Lower lobe of right lung (tissue), 2 donors: ENCODE measurements at regions not wholly inside any gene's neighbourhood (a gene's known extent, or its start where the extent isn't known, plus 50 kb on each side); places are given as distances from the start of the nearest gene placed in this dataset.
"Not testable (repeated sequence)": the region's sequence is repeated elsewhere in the genome, so short reads cannot be mapped to it uniquely, and the experiment has no call there.

ENCODE experiments used
- ATAC-seq, 2 donors: fragments of 200-7000 bp; cut with Tn5 transposase; one replicate each; pipeline ENCODE4 v1.9.1; 2020 to 2022; ENCODE audit warnings: mild to moderate bottlenecking in 2 of 2, moderate library complexity in 2 of 2
- DNase-seq: peaks from one replicate; pipeline ENCODE4 v3.0.0-alpha.2; 2020
- H3K27ac ChIP-seq: fragments of 200-600 bp; one replicate; pipeline ENCODE4 v1.8.0; 2022
- H3K27me3 ChIP-seq: fragments of 200-600 bp; one replicate; pipeline ENCODE4 v1.8.0; 2022; ENCODE audit warnings: low read depth
- H3K36me3 ChIP-seq: fragments of 200-600 bp; one replicate; pipeline ENCODE4 v1.8.0; 2022; ENCODE audit warnings: mild to moderate bottlenecking
- H3K4me1 ChIP-seq: fragments of 200-600 bp; one replicate; pipeline ENCODE4 v1.8.0; 2022
- H3K4me3 ChIP-seq: fragments of 200-600 bp; one replicate; pipeline ENCODE4 v1.8.0; 2022; ENCODE audit warnings: mild to moderate bottlenecking
- H3K9me3 ChIP-seq: fragments of 200-600 bp; one replicate; pipeline ENCODE4 v1.8.0; 2022
- intact Hi-C: fragments of 100-400 bp; cut with DNase I; formaldehyde crosslinking; loops from one replicate; pipeline ENCODE4 v1.11.0; 2022
- TF ChIP-seq, protein P1 (sequence below): fragments of 200-600 bp; IDR thresholded peaks from one replicate; pipeline ENCODE4 v1.8.0; 2022; ENCODE audit warnings: antibody characterized with exemption, mild to moderate bottlenecking
- donor health status: DM: no; HTN: yes; CAD: no; lungs with severe emphysema.

DNA sequence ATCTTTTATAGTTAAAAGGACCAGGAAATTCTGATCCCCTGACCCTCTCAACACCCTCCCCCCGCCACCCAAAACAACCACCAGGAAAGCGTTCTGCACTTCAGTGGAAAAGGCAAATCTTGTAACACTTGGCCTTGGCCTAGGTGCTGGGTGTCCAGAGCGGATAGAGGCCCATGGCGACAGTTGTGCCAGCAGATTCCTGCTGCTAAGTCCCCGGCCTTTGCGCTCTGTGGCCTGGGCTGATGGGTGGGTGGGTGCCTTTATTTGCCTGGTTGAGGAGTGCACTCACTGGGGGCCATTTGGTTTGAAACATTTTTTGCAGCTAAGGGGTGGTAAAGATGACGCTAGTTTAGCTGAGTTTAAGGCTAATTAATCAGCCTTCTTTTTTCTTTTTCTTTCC is 127.9 kb upstream of the ERRFI1 start:
- Histone ChIP-seq H3K27ac (no peak overlapping the region), H3K27me3 (no peaks in the 10 kb centered on the region), H3K4me1 (peaks cover 10% of the 10 kb centered on the region), H3K4me3 (no peak overlapping the region), H3K36me3 (no peaks in the 10 kb centered on the region), H3K9me3 (no peaks in the 10 kb centered on the region)
- ATAC-seq: no peak
- no peak for DNase-seq
- TF ChIP-seq, protein P1, sequence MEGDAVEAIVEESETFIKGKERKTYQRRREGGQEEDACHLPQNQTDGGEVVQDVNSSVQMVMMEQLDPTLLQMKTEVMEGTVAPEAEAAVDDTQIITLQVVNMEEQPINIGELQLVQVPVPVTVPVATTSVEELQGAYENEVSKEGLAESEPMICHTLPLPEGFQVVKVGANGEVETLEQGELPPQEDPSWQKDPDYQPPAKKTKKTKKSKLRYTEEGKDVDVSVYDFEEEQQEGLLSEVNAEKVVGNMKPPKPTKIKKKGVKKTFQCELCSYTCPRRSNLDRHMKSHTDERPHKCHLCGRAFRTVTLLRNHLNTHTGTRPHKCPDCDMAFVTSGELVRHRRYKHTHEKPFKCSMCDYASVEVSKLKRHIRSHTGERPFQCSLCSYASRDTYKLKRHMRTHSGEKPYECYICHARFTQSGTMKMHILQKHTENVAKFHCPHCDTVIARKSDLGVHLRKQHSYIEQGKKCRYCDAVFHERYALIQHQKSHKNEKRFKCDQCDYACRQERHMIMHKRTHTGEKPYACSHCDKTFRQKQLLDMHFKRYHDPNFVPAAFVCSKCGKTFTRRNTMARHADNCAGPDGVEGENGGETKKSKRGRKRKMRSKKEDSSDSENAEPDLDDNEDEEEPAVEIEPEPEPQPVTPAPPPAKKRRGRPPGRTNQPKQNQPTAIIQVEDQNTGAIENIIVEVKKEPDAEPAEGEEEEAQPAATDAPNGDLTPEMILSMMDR: no peak
- intact Hi-C loops: no loop called here

- no peak overlapping the region for H3K4me3 ChIP-seq
- ATAC-seq (peak; percentile 39 to 44), DNase-seq (peak; percentile 8)
Observed at GRCh38 chr1:8152731-8153702, 126.9 kb upstream of the ERRFI1 start.

DNA sequence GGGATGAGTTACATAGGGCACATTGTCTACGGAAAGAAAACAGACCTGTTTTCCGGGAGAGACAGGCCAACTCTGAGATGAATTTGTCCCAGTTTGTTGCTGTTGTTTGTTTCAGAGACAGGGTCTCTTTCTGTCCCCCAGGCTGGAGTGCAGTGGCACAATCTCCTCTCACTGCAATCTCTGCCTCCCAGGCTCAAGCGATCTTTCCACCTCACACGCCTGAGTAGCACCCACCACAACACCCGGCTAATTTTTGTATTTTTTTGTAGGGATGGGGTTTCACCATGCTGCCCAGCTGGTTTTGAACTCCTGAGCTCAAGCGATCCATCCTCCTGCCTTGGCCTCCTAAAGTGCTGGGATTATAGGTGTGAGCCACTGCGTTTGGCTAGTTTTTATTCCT is 125.5 kb upstream of the ERRFI1 start:
- ATAC-seq (no peak), DNase-seq (no peak)
- Histone ChIP-seq H3K36me3 (no peaks in the 10 kb centered on the region), H3K27me3 (no peaks in the 10 kb centered on the region), H3K4me1 (peaks cover 10% of the 10 kb centered on the region), H3K27ac (no peak overlapping the region), H3K4me3 (no peak overlapping the region), H3K9me3 (no peaks in the 10 kb centered on the region)
- intact Hi-C loops: no loop called here
- TF ChIP-seq, protein P1: no peak

More at GRCh38 chr1:8152731-8153702, 126.9 kb upstream of the ERRFI1 start:
- Histone ChIP-seq H3K4me1 (peaks cover 10% of the 10 kb centered on the region), H3K9me3 (no peaks in the 10 kb centered on the region), H3K27me3 (no peaks in the 10 kb centered on the region), H3K36me3 (no peaks in the 10 kb centered on the region), H3K27ac (peak overlapping the region; percentile 33)
- TF ChIP-seq, protein P1: no peak
- intact Hi-C loops: no loop called here

- H3K4me1 ChIP-seq, H3K9me3 ChIP-seq, H3K36me3 ChIP-seq, ATAC-seq, H3K4me3 ChIP-seq, DNase-seq, intact Hi-C loops, H3K27ac ChIP-seq, H3K27me3 ChIP-seq: not testable (repeated sequence)
Observed at GRCh38 chr1:8149756-8150155, 123.6 kb upstream of the ERRFI1 start.

GRCh38 chr1:8147956-8148355 is 121.8 kb upstream of the ERRFI1 start:
- DNase-seq (no peak), ATAC-seq (no peak)
- Histone ChIP-seq H3K4me3 (no peak overlapping the region), H3K9me3 (no peaks in the 10 kb centered on the region), H3K36me3 (no peaks in the 10 kb centered on the region), H3K27me3 (no peaks in the 10 kb centered on the region), H3K27ac (no peak overlapping the region), H3K4me1 (no peaks in the 10 kb centered on the region)
- intact Hi-C loops: no loop called here
- TF ChIP-seq, protein P1: no peak

- no peaks in the 10 kb centered on the region for H3K9me3 ChIP-seq
- intact Hi-C loops: no loop called here
- no peaks in the 10 kb centered on the region for H3K27me3 ChIP-seq
- TF ChIP-seq, protein P1: no peak
- no peaks in the 10 kb centered on the region for H3K4me1 ChIP-seq
- no peak for DNase-seq
- ATAC-seq: no peak
- H3K36me3 ChIP-seq: no peaks in the 10 kb centered on the region
- H3K27ac ChIP-seq: no peak overlapping the region
- no peak overlapping the region for H3K4me3 ChIP-seq
Observed at GRCh38 chr1:8146257-8146855, 120.2 kb upstream of the ERRFI1 start.
